OCI-LY1 (cell line): ENCODE measurements at regions not wholly inside any gene's neighbourhood (a gene's known extent, or its start where the extent isn't known, plus 50 kb on each side); places are given as distances from the start of the nearest gene placed in this dataset.

Experiments used
- EZH2 ChIP-seq: fragments of 200-600 bp; sonication (generic), shearing (Covaris generic); IDR thresholded peaks from 2 replicates; pipeline ENCODE4 v1.8.0; 2017; ENCODE audit warnings: borderline replicate concordance, mixed run types, mild to moderate bottlenecking, antibody characterized with exemption, low read length, moderate library complexity, mixed read lengths
- TF ChIP-seq, protein P1 (sequence below): fragments of 200-600 bp; sonication (generic), shearing (Covaris generic); IDR thresholded peaks from 2 replicates; pipeline ENCODE4 v1.5.1; 2017; ENCODE audit warnings: mild to moderate bottlenecking, antibody characterized with exemption, low read length, moderate library complexity, mixed read lengths

- TF ChIP-seq, protein P1, sequence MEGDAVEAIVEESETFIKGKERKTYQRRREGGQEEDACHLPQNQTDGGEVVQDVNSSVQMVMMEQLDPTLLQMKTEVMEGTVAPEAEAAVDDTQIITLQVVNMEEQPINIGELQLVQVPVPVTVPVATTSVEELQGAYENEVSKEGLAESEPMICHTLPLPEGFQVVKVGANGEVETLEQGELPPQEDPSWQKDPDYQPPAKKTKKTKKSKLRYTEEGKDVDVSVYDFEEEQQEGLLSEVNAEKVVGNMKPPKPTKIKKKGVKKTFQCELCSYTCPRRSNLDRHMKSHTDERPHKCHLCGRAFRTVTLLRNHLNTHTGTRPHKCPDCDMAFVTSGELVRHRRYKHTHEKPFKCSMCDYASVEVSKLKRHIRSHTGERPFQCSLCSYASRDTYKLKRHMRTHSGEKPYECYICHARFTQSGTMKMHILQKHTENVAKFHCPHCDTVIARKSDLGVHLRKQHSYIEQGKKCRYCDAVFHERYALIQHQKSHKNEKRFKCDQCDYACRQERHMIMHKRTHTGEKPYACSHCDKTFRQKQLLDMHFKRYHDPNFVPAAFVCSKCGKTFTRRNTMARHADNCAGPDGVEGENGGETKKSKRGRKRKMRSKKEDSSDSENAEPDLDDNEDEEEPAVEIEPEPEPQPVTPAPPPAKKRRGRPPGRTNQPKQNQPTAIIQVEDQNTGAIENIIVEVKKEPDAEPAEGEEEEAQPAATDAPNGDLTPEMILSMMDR = no peak
- no peak for TF ChIP-seq EZH2
Observed at GRCh38 chr11:129291546-129291945, 84.1 kb upstream of the BARX2 start.
